ENCODE measurements at regions not wholly inside any gene's neighbourhood (a gene's known extent, or its start where the extent isn't known, plus 50 kb on each side); places are given as distances from the start of the nearest gene placed in this dataset.

- TF ChIP-seq FOXP2 (optimal IDR thresholded peaks at IDR 0.05; ENCODE audit: borderline replicate concordance, extremely low read depth, extremely low read length, insufficient read depth), result no peak
Measured at GRCh38 chr1:5456090-5456811, 536.0 kb downstream of the NPHP4 start.

- TF ChIP-seq FOXP2 (optimal IDR thresholded peaks at IDR 0.05; ENCODE audit: borderline replicate concordance, extremely low read depth, extremely low read length, insufficient read depth) (no peak), REST (IDR thresholded peaks at IDR 0.05; ENCODE audit: insufficient read depth in 1 of 2, low read depth in 2 of 2, low read length in 2 of 2) (no peak), TAF1 (IDR thresholded peaks at IDR 0.05; ENCODE audit: borderline replicate concordance, insufficient read depth, low read length) (no peak), SIN3A (IDR thresholded peaks at IDR 0.05; ENCODE audit: borderline replicate concordance, insufficient read depth, low read length) (no peak)
Measured at GRCh38 chr1:5455651-5456050, 536.6 kb downstream of the NPHP4 start.

- TF ChIP-seq TAF1 (IDR thresholded peaks at IDR 0.05; ENCODE audit: borderline replicate concordance, insufficient read depth, low read length) (no peak), FOXP2 (optimal IDR thresholded peaks at IDR 0.05; ENCODE audit: borderline replicate concordance, extremely low read depth, extremely low read length, insufficient read depth) (no peak), SIN3A (IDR thresholded peaks at IDR 0.05; ENCODE audit: borderline replicate concordance, insufficient read depth, low read length) (no peak), POLR2AphosphoS5 (IDR thresholded peaks at IDR 0.05; ENCODE audit: low read depth, low read length) (no peak), REST (IDR thresholded peaks at IDR 0.05; ENCODE audit: insufficient read depth in 1 of 2, low read depth in 2 of 2, low read length in 2 of 2) (no peak)
Measured at GRCh38 chr1:5455056-5455455, 537.2 kb downstream of the NPHP4 start.

GRCh38 chr1:5453347-5453746 lies 538.9 kb downstream of the NPHP4 start:
- TF ChIP-seq POLR2AphosphoS5 (IDR thresholded peaks at IDR 0.05; ENCODE audit: low read depth, low read length) (no peak), REST (IDR thresholded peaks at IDR 0.05; ENCODE audit: insufficient read depth in 1 of 2, low read depth in 2 of 2, low read length in 2 of 2) (no peak), SIN3A (IDR thresholded peaks at IDR 0.05; ENCODE audit: borderline replicate concordance, insufficient read depth, low read length) (no peak), FOXP2 (optimal IDR thresholded peaks at IDR 0.05; ENCODE audit: borderline replicate concordance, extremely low read depth, extremely low read length, insufficient read depth) (no peak), TAF1 (IDR thresholded peaks at IDR 0.05; ENCODE audit: borderline replicate concordance, insufficient read depth, low read length) (no peak)

- TF ChIP-seq POLR2AphosphoS5 (IDR thresholded peaks at IDR 0.05; ENCODE audit: low read depth, low read length), result no peak
- TF ChIP-seq TAF1 (IDR thresholded peaks at IDR 0.05; ENCODE audit: borderline replicate concordance, insufficient read depth, low read length), result no peak
- TF ChIP-seq REST (IDR thresholded peaks at IDR 0.05; ENCODE audit: insufficient read depth in 1 of 2, low read depth in 2 of 2, low read length in 2 of 2), result no peak
- TF ChIP-seq FOXP2 (optimal IDR thresholded peaks at IDR 0.05; ENCODE audit: borderline replicate concordance, extremely low read depth, extremely low read length, insufficient read depth), result no peak
- TF ChIP-seq SIN3A (IDR thresholded peaks at IDR 0.05; ENCODE audit: borderline replicate concordance, insufficient read depth, low read length), result no peak
Measured at GRCh38 chr1:5451671-5452070, 540.6 kb downstream of the NPHP4 start.

All from PFSK-1 (cell line).